Upper lobe of right lung (tissue), 1 donor: ENCODE measurements at regions not wholly inside any gene's neighbourhood (a gene's known extent, or its start where the extent isn't known, plus 50 kb on each side); places are given as distances from the start of the nearest gene placed in this dataset.
A peak's percentile ranks its signal among the peaks of the same experiment; 100 is the strongest.
"Not testable (repeated sequence)": the region's sequence is repeated elsewhere in the genome, so short reads cannot be mapped to it uniquely, and the experiment has no call there.

Experiments
- ATAC-seq: fragments of 200-7000 bp; cut with Tn5 transposase; one replicate; pipeline ENCODE4 v1.9.1; 2020; ENCODE audit warnings: mild to moderate bottlenecking, moderate library complexity
- DNase-seq: peaks from one replicate; pipeline ENCODE4 v3.0.0-alpha.2; 2020
- H3K27ac ChIP-seq: fragments of 200-600 bp; one replicate; pipeline ENCODE4 v1.8.0; 2022
- H3K27me3 ChIP-seq: fragments of 200-600 bp; one replicate; pipeline ENCODE4 v1.8.0; 2022; ENCODE audit warnings: mild to moderate bottlenecking
- H3K36me3 ChIP-seq: fragments of 200-600 bp; one replicate; pipeline ENCODE4 v1.8.0; 2022
- H3K4me1 ChIP-seq: fragments of 200-600 bp; one replicate; pipeline ENCODE4 v1.8.0; 2022
- H3K4me3 ChIP-seq: fragments of 200-600 bp; one replicate; pipeline ENCODE4 v1.8.0; 2022; ENCODE audit warnings: mild to moderate bottlenecking
- H3K9me3 ChIP-seq: fragments of 200-600 bp; one replicate; pipeline ENCODE4 v1.8.0; 2022
- CTCF ChIP-seq: fragments of 200-600 bp; IDR thresholded peaks from one replicate; pipeline ENCODE4 v1.8.0; 2022; ENCODE audit warnings: antibody characterized with exemption
- intact Hi-C: fragments of 100-400 bp; cut with DNase I; formaldehyde crosslinking; loops from one replicate; pipeline ENCODE4 v1.11.0; 2022
- donor health status: DM: no; HTN: yes; CAD: no; lungs with severe emphysema.

DNA sequence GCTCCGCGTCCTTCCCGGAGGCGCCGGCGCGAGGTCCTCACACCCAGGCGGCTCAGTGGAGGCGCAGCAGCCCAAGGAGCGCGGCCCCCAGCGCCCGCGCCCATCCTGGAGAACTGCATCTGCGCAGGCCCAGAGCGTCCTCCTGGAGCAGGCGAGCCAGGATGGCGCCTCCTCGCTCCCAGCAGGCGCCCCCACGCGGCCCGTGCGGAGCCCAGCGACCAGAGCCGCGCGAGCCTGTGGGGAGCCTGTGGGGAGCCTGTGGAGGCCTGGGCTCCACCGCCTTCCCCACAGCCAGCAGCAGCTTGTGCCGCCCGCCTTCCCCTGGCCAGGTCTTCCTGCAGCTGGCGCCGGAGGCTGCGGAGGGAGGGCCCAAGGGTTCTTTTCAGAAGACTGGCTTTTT lies 953.9 kb downstream of the TMEM121 start:
- H3K27me3 ChIP-seq, ATAC-seq, H3K36me3 ChIP-seq, H3K4me1 ChIP-seq, H3K9me3 ChIP-seq, intact Hi-C loops, H3K27ac ChIP-seq, H3K4me3 ChIP-seq, DNase-seq: not testable (repeated sequence)

- H3K9me3 ChIP-seq, H3K27me3 ChIP-seq, H3K27ac ChIP-seq, H3K4me1 ChIP-seq, H3K36me3 ChIP-seq, H3K4me3 ChIP-seq, ATAC-seq, DNase-seq, intact Hi-C loops: not testable (repeated sequence)
Measured at GRCh38 chr14:106482213-106482612, 955.8 kb downstream of the TMEM121 start.

GRCh38 chr14:106487600-106487999 lies 961.2 kb downstream of the TMEM121 start:
- H3K4me3 ChIP-seq = no peak overlapping the region
- H3K27ac ChIP-seq = no peak overlapping the region
- DNase-seq (no peak), ATAC-seq (no peak)
- intact Hi-C loops = no loop called here
- no peaks in the 10 kb centered on the region for H3K9me3 ChIP-seq
- TF ChIP-seq CTCF = no peak
- H3K36me3 ChIP-seq = no peaks in the 10 kb centered on the region
- H3K27me3 ChIP-seq = no peaks in the 10 kb centered on the region
- H3K4me1 ChIP-seq = no peaks in the 10 kb centered on the region

DNA sequence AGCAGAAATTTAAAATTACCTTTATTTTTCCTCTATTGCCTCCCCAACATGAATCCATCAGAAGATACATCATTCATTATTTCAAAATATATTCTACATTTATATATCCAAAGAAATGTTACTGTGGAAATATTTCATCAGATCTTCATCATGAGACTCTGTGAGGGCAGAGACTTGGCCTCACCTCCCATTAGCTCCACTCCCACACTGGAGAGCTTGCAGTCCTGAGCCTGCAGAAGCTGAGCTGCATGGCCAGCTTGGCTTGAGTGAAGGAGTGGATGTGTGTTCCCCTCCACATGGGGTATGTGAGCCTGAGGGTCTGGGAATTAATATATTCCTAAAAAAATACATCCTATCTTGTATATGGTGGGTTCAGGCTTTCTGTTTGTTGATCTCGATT lies 961.9 kb downstream of the TMEM121 start:
- H3K4me1 ChIP-seq = no peaks in the 10 kb centered on the region
- H3K27me3 ChIP-seq = no peaks in the 10 kb centered on the region
- no peak for TF ChIP-seq CTCF
- no peak overlapping the region for H3K27ac ChIP-seq
- intact Hi-C loops = no loop called here
- DNase-seq (no peak), ATAC-seq (no peak)
- no peaks in the 10 kb centered on the region for H3K36me3 ChIP-seq
- H3K9me3 ChIP-seq = no peaks in the 10 kb centered on the region
- no peak overlapping the region for H3K4me3 ChIP-seq

DNA sequence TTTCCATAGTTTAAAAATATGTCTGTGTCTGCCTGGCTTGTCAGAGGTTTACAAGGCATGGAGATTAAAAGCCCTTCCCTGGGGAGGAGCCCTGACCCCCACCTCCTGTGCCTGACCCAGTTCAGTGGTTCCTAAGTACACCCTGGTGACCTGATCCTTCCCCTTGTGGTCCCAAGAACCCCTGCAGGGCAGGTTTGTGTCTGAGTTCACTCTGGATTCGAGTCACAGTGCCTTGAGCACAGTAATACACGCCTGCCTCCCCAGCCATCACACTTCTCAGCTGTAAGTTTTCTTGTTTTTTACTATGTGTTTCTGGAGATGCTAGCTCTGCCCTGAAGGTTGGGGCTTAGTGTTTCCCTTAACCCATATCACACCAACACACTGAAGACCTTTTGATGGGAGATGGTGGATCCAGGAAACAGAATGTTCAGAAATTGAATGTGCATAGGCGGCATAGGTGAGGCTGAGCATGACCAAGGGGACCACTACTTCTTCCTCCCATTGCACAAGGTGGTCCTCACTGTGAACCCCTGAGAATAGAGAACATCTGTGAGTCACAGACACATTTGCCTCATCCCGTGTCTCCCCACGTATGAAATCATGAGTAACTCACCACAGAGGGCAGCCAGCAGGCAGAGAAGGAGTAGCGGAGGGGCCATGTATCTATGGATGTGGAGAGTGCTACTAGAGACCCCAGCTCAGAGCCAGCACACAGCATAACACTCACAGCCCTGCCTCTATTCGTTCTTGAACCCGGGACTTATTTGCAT lies 962.9 kb downstream of the TMEM121 start:
- DNase-seq = no peak
- H3K36me3 ChIP-seq = no peaks in the 10 kb centered on the region
- ATAC-seq = no peak
- no peaks in the 10 kb centered on the region for H3K27me3 ChIP-seq
- no peaks in the 10 kb centered on the region for H3K4me1 ChIP-seq
- intact Hi-C loops = no loop called here
- H3K27ac ChIP-seq = no peak overlapping the region
- H3K9me3 ChIP-seq = no peaks in the 10 kb centered on the region
- TF ChIP-seq CTCF = no peak
- no peak overlapping the region for H3K4me3 ChIP-seq

DNA sequence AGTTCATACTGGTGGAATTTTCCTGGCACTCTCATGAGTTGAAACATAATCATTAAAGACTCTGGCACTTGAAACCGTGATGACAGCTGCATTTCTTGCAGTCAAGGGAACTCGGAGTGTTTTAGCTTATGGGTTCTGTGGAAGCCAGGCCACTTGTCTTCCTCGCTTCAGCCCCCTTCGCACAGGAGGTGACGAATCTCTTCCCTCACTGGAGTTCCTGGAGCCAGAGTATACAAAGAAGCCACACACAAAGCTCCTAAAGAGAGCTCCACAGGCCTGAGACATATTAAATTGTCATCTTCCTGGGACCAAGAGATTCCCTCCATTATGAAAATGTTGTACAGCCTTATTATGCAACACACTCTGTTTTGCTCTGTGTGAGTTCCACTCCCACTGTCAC lies 964.1 kb downstream of the TMEM121 start:
- Histone ChIP-seq H3K4me3 (no peak overlapping the region), H3K27me3 (no peaks in the 10 kb centered on the region), H3K4me1 (no peaks in the 10 kb centered on the region), H3K36me3 (no peaks in the 10 kb centered on the region), H3K27ac (no peak overlapping the region), H3K9me3 (no peaks in the 10 kb centered on the region)
- no peak for TF ChIP-seq CTCF
- ATAC-seq (no peak), DNase-seq (no peak)
- intact Hi-C loops = no loop called here

- intact Hi-C loops = no loop called here
- no peaks in the 10 kb centered on the region for H3K9me3 ChIP-seq
- ATAC-seq = no peak
- TF ChIP-seq CTCF = peak; percentile 26
- H3K27ac ChIP-seq = no peak overlapping the region
- no peaks in the 10 kb centered on the region for H3K27me3 ChIP-seq
- no peaks in the 10 kb centered on the region for H3K4me1 ChIP-seq
- H3K4me3 ChIP-seq = no peak overlapping the region
- no peak for DNase-seq
- H3K36me3 ChIP-seq = no peaks in the 10 kb centered on the region
Measured at GRCh38 chr14:106491851-106492250, 965.5 kb downstream of the TMEM121 start.
